Psoas muscle (tissue), 7 donors: ENCODE measurements at regions not wholly inside any gene's neighbourhood (a gene's known extent, or its start where the extent isn't known, plus 50 kb on each side); places are given as distances from the start of the nearest gene placed in this dataset.

Experiments
- ATAC-seq, 4 donors: fragments of 200-7000 bp; cut with Tn5 transposase; one replicate each; pipeline ENCODE4 v1.9.1; 2020; ENCODE audit warnings: moderate library complexity in 3 of 4, mild to moderate bottlenecking in 2 of 4
- DNase-seq, 2 donors: peaks; one replicate each; pipeline ENCODE4 v3.0.0-alpha.2; 2020
- H3K27ac ChIP-seq: fragments of 200-600 bp; one replicate; pipeline ENCODE4 v1.8.0; 2022
- H3K27me3 ChIP-seq, 3 donors: fragments of 200-600 bp in 1 of 3; one replicate each; pipeline versions ENCODE4 v1.6.1 to v1.8.0; 2013 to 2022; ENCODE audit warnings: low read length in 2 of 3, mild to moderate bottlenecking in 2 of 3, moderate library complexity in 1 of 3; ENCODE audit not compliant: insufficient read depth in 3 of 3
- H3K36me3 ChIP-seq, 2 donors: fragments of 200-600 bp in 1 of 2; one replicate each; pipeline versions ENCODE4 v1.6.1 to v1.8.0; 2013 to 2022; ENCODE audit warnings: low read depth in 1 of 2, mild to moderate bottlenecking in 1 of 2, moderate library complexity in 1 of 2; ENCODE audit not compliant: insufficient read depth in 1 of 2
- H3K4me1 ChIP-seq: fragments of 200-600 bp; one replicate; pipeline ENCODE4 v1.8.0; 2022
- H3K4me3 ChIP-seq: fragments of 200-600 bp; one replicate; pipeline ENCODE4 v1.8.0; 2022; ENCODE audit warnings: mild to moderate bottlenecking
- H3K9me3 ChIP-seq: fragments of 200-600 bp; one replicate; pipeline ENCODE4 v1.8.0; 2022
- WGBS, 3 donors: extraction: QIAGEN DNeasy Blood & Tissue Kit; methylation state at CpG; one replicate each; pipeline versions ENCODE4 v1.1.6 to v1.1.7; 2013; 5-methylcytosine and 5-hydroxymethylcytosine counted together
- intact Hi-C, 2 donors: fragments of 100-400 bp; cut with DNase I; formaldehyde crosslinking; loops; one replicate each; pipeline versions ENCODE4 v1.11.0 to v1.14.2; 2022
- TF ChIP-seq, protein P1 (sequence below): fragments of 200-600 bp; IDR thresholded peaks from one replicate; pipeline ENCODE4 v1.8.0; 2022; ENCODE audit warnings: antibody characterized with exemption
- donor health status: healthy with polysubstance abuse.
- donor health status: DM: no; HTN: no; CAD: no; lungs with moderate emphysema.
- donor health status: Bipolar disorder and iron deficiency.
- donor health status: healthy.
- donor health status: DM: yes; HTN: yes; CAD: no.
- donor health status: DM: no; HTN: no; CAD: no.
- donor health status: DM: yes; HTN: yes; CAD: no.

DNA sequence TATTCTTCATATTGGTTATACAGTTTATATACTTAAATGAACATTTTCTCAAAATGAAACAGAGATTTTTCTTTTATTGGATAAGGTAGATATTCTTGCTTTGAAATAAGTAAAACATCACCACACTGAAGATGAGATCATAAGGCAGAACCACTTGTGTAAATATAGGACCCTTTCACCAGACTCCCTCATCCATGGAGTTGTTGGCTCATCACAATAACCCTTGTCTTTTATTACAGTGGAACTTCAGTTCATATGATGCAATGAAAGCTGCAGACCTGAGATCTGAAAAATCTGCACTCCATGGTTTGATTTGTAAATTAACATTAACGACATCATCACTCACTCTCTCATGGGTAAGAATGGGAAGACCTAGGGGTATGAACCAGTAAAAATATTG is 51.9 kb upstream of the DBX2 start:
- H3K36me3 ChIP-seq: no peaks in the 10 kb centered on the region
- H3K4me1 ChIP-seq: no peaks in the 10 kb centered on the region
- no peak overlapping the region for H3K27ac ChIP-seq
- ATAC-seq (no peak), DNase-seq (no peak)
- H3K9me3 ChIP-seq: no peaks in the 10 kb centered on the region
- no peak overlapping the region for H3K4me3 ChIP-seq
- H3K27me3 ChIP-seq: no peaks in the 10 kb centered on the region
- 77 to 84% (median 82%) methylated on average over 1 of the region's 1 CpG for WGBS, 3 donors
- TF ChIP-seq, protein P1, sequence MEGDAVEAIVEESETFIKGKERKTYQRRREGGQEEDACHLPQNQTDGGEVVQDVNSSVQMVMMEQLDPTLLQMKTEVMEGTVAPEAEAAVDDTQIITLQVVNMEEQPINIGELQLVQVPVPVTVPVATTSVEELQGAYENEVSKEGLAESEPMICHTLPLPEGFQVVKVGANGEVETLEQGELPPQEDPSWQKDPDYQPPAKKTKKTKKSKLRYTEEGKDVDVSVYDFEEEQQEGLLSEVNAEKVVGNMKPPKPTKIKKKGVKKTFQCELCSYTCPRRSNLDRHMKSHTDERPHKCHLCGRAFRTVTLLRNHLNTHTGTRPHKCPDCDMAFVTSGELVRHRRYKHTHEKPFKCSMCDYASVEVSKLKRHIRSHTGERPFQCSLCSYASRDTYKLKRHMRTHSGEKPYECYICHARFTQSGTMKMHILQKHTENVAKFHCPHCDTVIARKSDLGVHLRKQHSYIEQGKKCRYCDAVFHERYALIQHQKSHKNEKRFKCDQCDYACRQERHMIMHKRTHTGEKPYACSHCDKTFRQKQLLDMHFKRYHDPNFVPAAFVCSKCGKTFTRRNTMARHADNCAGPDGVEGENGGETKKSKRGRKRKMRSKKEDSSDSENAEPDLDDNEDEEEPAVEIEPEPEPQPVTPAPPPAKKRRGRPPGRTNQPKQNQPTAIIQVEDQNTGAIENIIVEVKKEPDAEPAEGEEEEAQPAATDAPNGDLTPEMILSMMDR: no peak
- intact Hi-C loops: no loop called here

GRCh38 chr12:45105996-45106395 is 55.1 kb upstream of the DBX2 start:
- Histone ChIP-seq H3K27me3 (no peaks in the 10 kb centered on the region), H3K36me3 (no peaks in the 10 kb centered on the region), H3K4me1 (no peaks in the 10 kb centered on the region), H3K4me3 (no peak overlapping the region), H3K9me3 (no peaks in the 10 kb centered on the region), H3K27ac (no peak overlapping the region)
- TF ChIP-seq, protein P1: no peak
- ATAC-seq (no peak), DNase-seq (no peak)
- WGBS, 3 donors: 86 to 87% (median 86%) methylated on average over 10 of the region's 10 CpGs
- intact Hi-C loops: no loop called here

GRCh38 chr12:45112306-45112705 is 61.4 kb upstream of the DBX2 start:
- Histone ChIP-seq H3K36me3 (no peaks in the 10 kb centered on the region), H3K4me3 (no peak overlapping the region), H3K27ac (no peak overlapping the region), H3K4me1 (no peaks in the 10 kb centered on the region), H3K27me3 (no peaks in the 10 kb centered on the region), H3K9me3 (no peaks in the 10 kb centered on the region)
- WGBS, 3 donors: 81 to 86% (median 84%) methylated on average over 2 of the region's 2 CpGs
- DNase-seq: no peak
- intact Hi-C loops: no loop called here
- TF ChIP-seq, protein P1: no peak
- no peak for ATAC-seq

DNA sequence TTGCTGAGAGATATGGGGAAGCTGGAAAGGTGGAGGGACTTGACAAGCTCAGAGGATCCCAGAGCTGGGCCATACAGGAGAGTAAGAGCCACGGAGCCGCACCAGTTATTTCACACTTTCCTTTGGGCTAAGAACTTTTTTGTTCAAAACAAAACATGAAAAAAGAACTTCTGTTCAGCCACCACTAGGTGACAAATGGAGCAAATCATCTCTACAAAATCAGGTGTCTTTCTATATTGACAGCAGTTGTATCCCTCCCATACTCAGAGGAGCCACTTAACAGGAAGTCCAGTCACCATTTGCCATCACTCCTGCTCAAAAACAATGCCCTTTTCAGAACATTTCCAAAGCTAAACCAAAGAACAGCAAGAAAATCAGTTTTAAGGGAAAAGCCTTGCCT is 70.3 kb upstream of the DBX2 start:
- no peaks in the 10 kb centered on the region for H3K36me3 ChIP-seq
- ATAC-seq: no peak
- TF ChIP-seq, protein P1: no peak
- no peaks in the 10 kb centered on the region for H3K27me3 ChIP-seq
- H3K4me1 ChIP-seq: peaks cover 9% of the 10 kb centered on the region
- no peaks in the 10 kb centered on the region for H3K9me3 ChIP-seq
- intact Hi-C loops: no loop called here
- no peak overlapping the region for H3K27ac ChIP-seq
- no peak for DNase-seq
- WGBS, 3 donors: 78 to 93% (median 82%) methylated on average over 2 of the region's 2 CpGs
- H3K4me3 ChIP-seq: no peak overlapping the region

DNA sequence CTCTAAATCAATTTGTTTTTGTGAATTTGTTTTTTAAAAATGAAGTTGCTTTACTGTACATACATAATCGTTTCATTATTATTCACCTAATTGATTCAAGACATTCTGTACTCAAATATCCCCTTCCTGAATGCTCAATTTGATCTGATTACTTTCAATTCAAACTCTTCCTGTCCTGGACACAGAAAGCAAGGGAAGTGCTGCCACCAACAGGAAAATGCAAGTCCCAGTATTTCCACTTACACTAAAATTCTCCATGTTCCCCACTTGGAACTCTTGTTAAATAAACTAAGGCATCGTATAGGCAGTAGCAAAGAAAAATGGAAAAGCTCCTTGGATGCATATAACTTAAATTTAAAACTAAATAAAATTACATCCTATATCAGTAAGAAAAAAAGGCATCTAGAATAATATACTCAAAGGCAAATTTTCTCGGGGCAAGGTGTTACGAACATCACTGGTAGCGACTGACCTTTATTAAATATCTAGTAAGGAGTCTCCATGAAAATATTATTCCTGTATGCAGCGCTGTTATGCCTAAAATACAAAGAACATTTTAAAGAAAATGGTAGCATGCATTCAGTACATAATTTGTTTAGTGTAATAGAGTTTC is 72.0 kb upstream of the DBX2 start:
- peaks cover 9% of the 10 kb centered on the region for H3K4me1 ChIP-seq
- intact Hi-C loops: no loop called here
- H3K9me3 ChIP-seq: no peaks in the 10 kb centered on the region
- H3K27ac ChIP-seq: no peak overlapping the region
- no peak for ATAC-seq
- DNase-seq: no peak
- TF ChIP-seq, protein P1: peak; percentile 42
- H3K4me3 ChIP-seq: no peak overlapping the region
- WGBS, 3 donors: 62 to 65% (median 64%) methylated on average over 6 of the region's 6 CpGs
- no peaks in the 10 kb centered on the region for H3K36me3 ChIP-seq
- no peaks in the 10 kb centered on the region for H3K27me3 ChIP-seq
